ENCODE measurements at regions not wholly inside any gene's neighbourhood (a gene's known extent, or its start where the extent isn't known, plus 50 kb on each side); places are given as distances from the start of the nearest gene placed in this dataset.

- H4K91ac ChIP-seq (ENCODE audit: low read length) = no peak overlapping the region
- no peak overlapping the region for H3K23ac ChIP-seq (ENCODE audit: low read length in 2 of 2)
- peaks cover 0 to 6% of the 10 kb centered on the region in 2 experiments for H3K36me3 ChIP-seq (ENCODE audit: control insufficient read depth in 1 of 2, insufficient read depth in 2 of 2, low read depth in 1 of 2, low read length in 2 of 2)
- H2BK5ac ChIP-seq (ENCODE audit: low read depth, low read length, poor library complexity, severe bottlenecking) = no peak overlapping the region
- H2BK120ac ChIP-seq (ENCODE audit: low read depth, low read length) = no peak overlapping the region
- H2BK15ac ChIP-seq (ENCODE audit: low read depth, poor library complexity, severe bottlenecking) = no peak overlapping the region
- H3K18ac ChIP-seq (ENCODE audit: low read depth in 1 of 2, low read length in 2 of 2) = no peak overlapping the region
- no peaks in the 10 kb centered on the region for H3K4me1 ChIP-seq (ENCODE audit: control insufficient read depth, insufficient read depth, low read depth, low read length)
- no peaks in the 10 kb centered on the region for H3K79me1 ChIP-seq (replicated peaks; ENCODE audit: low read length, poor library complexity, severe bottlenecking)
- H3K4me3 ChIP-seq (ENCODE audit: insufficient read depth in 1 of 2, low read depth in 1 of 2, low read length in 2 of 2) = no peak overlapping the region
- no peak overlapping the region for H4K8ac ChIP-seq (ENCODE audit: low read length)
- H2BK12ac ChIP-seq (ENCODE audit: low read length in 2 of 2) = no peak overlapping the region
- no peak overlapping the region for H2AFZ ChIP-seq (ENCODE audit: low read depth, low read length)
- no peak overlapping the region for H3K14ac ChIP-seq (ENCODE audit: low read length in 2 of 2)
- no peak overlapping the region for H3K27ac ChIP-seq (ENCODE audit: low read length, poor library complexity, severe bottlenecking)
- H3K9me3 ChIP-seq (ENCODE audit: control insufficient read depth, low read length) = no peaks in the 10 kb centered on the region
- no peak overlapping the region for H2AK5ac ChIP-seq (ENCODE audit: low read length, severe bottlenecking)
- H3K27me3 ChIP-seq (ENCODE audit: control insufficient read depth in 1 of 2, insufficient read depth in 1 of 2, low read length in 2 of 2) = no peaks in the 10 kb centered on the region
- no peak overlapping the region for H3K9ac ChIP-seq (ENCODE audit: low read length)
- H3K4ac ChIP-seq (ENCODE audit: low read depth in 1 of 2, low read length in 2 of 2) = no peak overlapping the region
- no peak overlapping the region for H3K4me2 ChIP-seq (ENCODE audit: low read length, poor library complexity, severe bottlenecking)
- no peak for DNase-seq
These were observed 76.9 kb upstream of the WARS2 start for GRCh38 chr1:119217309-119217828.

- no peak for DNase-seq
- 88% methylated on average over 2 of the region's 4 CpGs for WGBS
- no peak overlapping the region for H2BK120ac ChIP-seq (ENCODE audit: low read depth, low read length)
- no peaks in the 10 kb centered on the region for H3K79me1 ChIP-seq (replicated peaks; ENCODE audit: low read length, poor library complexity, severe bottlenecking)
- no peak overlapping the region for H2BK12ac ChIP-seq (ENCODE audit: low read length in 2 of 2)
- H2AFZ ChIP-seq (ENCODE audit: low read depth, low read length) = no peak overlapping the region
- no peak overlapping the region for H3K18ac ChIP-seq (ENCODE audit: low read depth in 1 of 2, low read length in 2 of 2)
- H2BK15ac ChIP-seq (ENCODE audit: low read depth, poor library complexity, severe bottlenecking) = no peak overlapping the region
- no peak overlapping the region for H3K9ac ChIP-seq (ENCODE audit: low read length)
- H3K4ac ChIP-seq (ENCODE audit: low read depth in 1 of 2, low read length in 2 of 2) = no peak overlapping the region
- H3K23ac ChIP-seq (ENCODE audit: low read length in 2 of 2) = no peak overlapping the region
- H4K8ac ChIP-seq (ENCODE audit: low read length) = no peak overlapping the region
- H3K4me1 ChIP-seq (ENCODE audit: control insufficient read depth, insufficient read depth, low read depth, low read length) = no peaks in the 10 kb centered on the region
- H3K4me2 ChIP-seq (ENCODE audit: low read length, poor library complexity, severe bottlenecking) = no peak overlapping the region
- no peaks in the 10 kb centered on the region for H3K27me3 ChIP-seq (ENCODE audit: control insufficient read depth in 1 of 2, insufficient read depth in 1 of 2, low read length in 2 of 2)
- no peak overlapping the region for H3K27ac ChIP-seq (ENCODE audit: low read length, poor library complexity, severe bottlenecking)
- no peak overlapping the region for H2AK5ac ChIP-seq (ENCODE audit: low read length, severe bottlenecking)
- H2BK5ac ChIP-seq (ENCODE audit: low read depth, low read length, poor library complexity, severe bottlenecking) = no peak overlapping the region
- no peak overlapping the region for H3K14ac ChIP-seq (ENCODE audit: low read length in 2 of 2)
- no peak overlapping the region for H4K91ac ChIP-seq (ENCODE audit: low read length)
- no peak overlapping the region for H3K4me3 ChIP-seq (ENCODE audit: insufficient read depth in 1 of 2, low read depth in 1 of 2, low read length in 2 of 2)
- H3K36me3 ChIP-seq (ENCODE audit: control insufficient read depth in 1 of 2, insufficient read depth in 2 of 2, low read depth in 1 of 2, low read length in 2 of 2) = peaks cover 0 to 6% of the 10 kb centered on the region in 2 experiments
- no peaks in the 10 kb centered on the region for H3K9me3 ChIP-seq (ENCODE audit: control insufficient read depth, low read length)
These were observed 79.3 kb upstream of the WARS2 start for GRCh38 chr1:119219711-119220110.

- Histone ChIP-seq H2AK5ac (ENCODE audit: low read length, severe bottlenecking) (no peak overlapping the region), H4K8ac (ENCODE audit: low read length) (no peak overlapping the region), H3K36me3 (ENCODE audit: control insufficient read depth in 1 of 2, insufficient read depth in 2 of 2, low read depth in 1 of 2, low read length in 2 of 2) (peaks cover 0 to 6% of the 10 kb centered on the region in 2 experiments), H2BK120ac (ENCODE audit: low read depth, low read length) (no peak overlapping the region), H3K4me2 (ENCODE audit: low read length, poor library complexity, severe bottlenecking) (no peak overlapping the region), H3K14ac (ENCODE audit: low read length in 2 of 2) (no peak overlapping the region), H4K91ac (ENCODE audit: low read length) (no peak overlapping the region), H2AFZ (ENCODE audit: low read depth, low read length) (no peak overlapping the region), H2BK15ac (ENCODE audit: low read depth, poor library complexity, severe bottlenecking) (no peak overlapping the region), H3K9ac (ENCODE audit: low read length) (no peak overlapping the region), H3K79me1 (replicated peaks; ENCODE audit: low read length, poor library complexity, severe bottlenecking) (no peaks in the 10 kb centered on the region), H3K27ac (ENCODE audit: low read length, poor library complexity, severe bottlenecking) (no peak overlapping the region), H2BK5ac (ENCODE audit: low read depth, low read length, poor library complexity, severe bottlenecking) (no peak overlapping the region), H3K9me3 (ENCODE audit: control insufficient read depth, low read length) (no peaks in the 10 kb centered on the region), H2BK12ac (ENCODE audit: low read length in 2 of 2) (no peak overlapping the region), H3K4me1 (ENCODE audit: control insufficient read depth, insufficient read depth, low read depth, low read length) (no peaks in the 10 kb centered on the region), H3K4ac (ENCODE audit: low read depth in 1 of 2, low read length in 2 of 2) (no peak overlapping the region), H3K23ac (ENCODE audit: low read length in 2 of 2) (no peak overlapping the region), H3K18ac (ENCODE audit: low read depth in 1 of 2, low read length in 2 of 2) (no peak overlapping the region), H3K4me3 (ENCODE audit: insufficient read depth in 1 of 2, low read depth in 1 of 2, low read length in 2 of 2) (no peak overlapping the region), H3K27me3 (ENCODE audit: control insufficient read depth in 1 of 2, insufficient read depth in 1 of 2, low read length in 2 of 2) (no peaks in the 10 kb centered on the region)
- no peak for DNase-seq
These were observed 80.5 kb upstream of the WARS2 start for GRCh38 chr1:119220991-119221390.

GRCh38 chr1:119222271-119222670 lies 81.8 kb upstream of the WARS2 start:
- WGBS = 94% methylated on average over 3 of the region's 5 CpGs
- no peak overlapping the region for H3K9ac ChIP-seq (ENCODE audit: low read length)
- H2BK15ac ChIP-seq (ENCODE audit: low read depth, poor library complexity, severe bottlenecking) = no peak overlapping the region
- H2AFZ ChIP-seq (ENCODE audit: low read depth, low read length) = no peak overlapping the region
- H3K4ac ChIP-seq (ENCODE audit: low read depth in 1 of 2, low read length in 2 of 2) = no peak overlapping the region
- no peak overlapping the region for H3K18ac ChIP-seq (ENCODE audit: low read depth in 1 of 2, low read length in 2 of 2)
- H3K79me1 ChIP-seq (replicated peaks; ENCODE audit: low read length, poor library complexity, severe bottlenecking) = no peaks in the 10 kb centered on the region
- no peak overlapping the region for H3K27ac ChIP-seq (ENCODE audit: low read length, poor library complexity, severe bottlenecking)
- no peaks in the 10 kb centered on the region for H3K4me1 ChIP-seq (ENCODE audit: control insufficient read depth, insufficient read depth, low read depth, low read length)
- no peaks in the 10 kb centered on the region for H3K9me3 ChIP-seq (ENCODE audit: control insufficient read depth, low read length)
- H3K23ac ChIP-seq (ENCODE audit: low read length in 2 of 2) = no peak overlapping the region
- no peak overlapping the region for H3K4me3 ChIP-seq (ENCODE audit: insufficient read depth in 1 of 2, low read depth in 1 of 2, low read length in 2 of 2)
- H3K27me3 ChIP-seq (ENCODE audit: control insufficient read depth in 1 of 2, insufficient read depth in 1 of 2, low read length in 2 of 2) = no peaks in the 10 kb centered on the region
- no peak overlapping the region for H3K14ac ChIP-seq (ENCODE audit: low read length in 2 of 2)
- no peak overlapping the region for H2BK12ac ChIP-seq (ENCODE audit: low read length in 2 of 2)
- H2BK120ac ChIP-seq (ENCODE audit: low read depth, low read length) = no peak overlapping the region
- H2AK5ac ChIP-seq (ENCODE audit: low read length, severe bottlenecking) = no peak overlapping the region
- peaks cover 0 to 6% of the 10 kb centered on the region in 2 experiments for H3K36me3 ChIP-seq (ENCODE audit: control insufficient read depth in 1 of 2, insufficient read depth in 2 of 2, low read depth in 1 of 2, low read length in 2 of 2)
- no peak overlapping the region for H4K91ac ChIP-seq (ENCODE audit: low read length)
- no peak overlapping the region for H2BK5ac ChIP-seq (ENCODE audit: low read depth, low read length, poor library complexity, severe bottlenecking)
- no peak overlapping the region for H4K8ac ChIP-seq (ENCODE audit: low read length)
- no peak overlapping the region for H3K4me2 ChIP-seq (ENCODE audit: low read length, poor library complexity, severe bottlenecking)
- no peak for DNase-seq

All from mesenchymal stem cell (in vitro differentiated cells and primary cell).